HG02938 (cell line): ENCODE measurements at regions not wholly inside any gene's neighbourhood (a gene's known extent, or its start where the extent isn't known, plus 50 kb on each side); places are given as distances from the start of the nearest gene placed in this dataset.
"Not testable (repeated sequence)": the region's sequence is repeated elsewhere in the genome, so short reads cannot be mapped to it uniquely, and the experiment has no call there.

Experiments
- ATAC-seq: cut with Tn5 transposase; IDR thresholded peaks from one replicate; pipeline ENCODE4 v1.9.1; 2021; ENCODE audit warnings: mild to moderate bottlenecking, moderate library complexity; ENCODE audit not compliant: unreplicated experiment

GRCh38 chr4:28004520-28004919, 1143.9 kb downstream of the STIM2 start:
- ATAC-seq, result no peak

- no peak for ATAC-seq
These were observed 1145.4 kb downstream of the STIM2 start for GRCh38 chr4:28006021-28006420.

- no peak for ATAC-seq
These were observed 1147.1 kb downstream of the STIM2 start for GRCh38 chr4:28007693-28008092.

- no peak for ATAC-seq
These were observed 1148.9 kb downstream of the STIM2 start for GRCh38 chr4:28009541-28009940.

- ATAC-seq, result no peak
These were observed 1150.1 kb downstream of the STIM2 start for GRCh38 chr4:28010577-28011240.

- ATAC-seq, result no peak
These were observed 1153.8 kb downstream of the STIM2 start for GRCh38 chr4:28014469-28014868.

- no peak for ATAC-seq
These were observed 1155.4 kb downstream of the STIM2 start for GRCh38 chr4:28015996-28016395.

GRCh38 chr4:28038253-28038652, 1177.6 kb downstream of the STIM2 start:
- not testable (repeated sequence) for ATAC-seq

GRCh38 chr4:28062562-28062961, 1201.9 kb downstream of the STIM2 start:
- no peak for ATAC-seq

GRCh38 chr4:28073860-28074555, 1213.4 kb downstream of the STIM2 start:
- ATAC-seq, result no peak

GRCh38 chr4:28075401-28075956, 1214.8 kb downstream of the STIM2 start:
- ATAC-seq, result no peak

- ATAC-seq, result not testable (repeated sequence)
These were observed 1216.6 kb downstream of the STIM2 start for GRCh38 chr4:28077203-28077602.

- no peak for ATAC-seq
These were observed 1222.2 kb downstream of the STIM2 start for GRCh38 chr4:28082686-28083390.

GRCh38 chr4:28092610-28093009, 1232.0 kb downstream of the STIM2 start:
- ATAC-seq, result no peak

- ATAC-seq, result no peak
These were observed 1232.4 kb downstream of the STIM2 start for GRCh38 chr4:28093071-28093470.

GRCh38 chr4:28101583-28101982, 1240.9 kb downstream of the STIM2 start:
- ATAC-seq, result no peak

GRCh38 chr4:28105271-28105859, 1244.7 kb downstream of the STIM2 start:
- ATAC-seq, result no peak

- ATAC-seq, result no peak
These were observed 1245.5 kb downstream of the STIM2 start for GRCh38 chr4:28106155-28106554.

- ATAC-seq, result no peak
These were observed 1249.2 kb downstream of the STIM2 start for GRCh38 chr4:28109801-28110200.

GRCh38 chr4:28112691-28113335, 1252.2 kb downstream of the STIM2 start:
- ATAC-seq, result not testable (repeated sequence)

- ATAC-seq, result not testable (repeated sequence)
These were observed 1252.9 kb downstream of the STIM2 start for GRCh38 chr4:28113586-28113985.
